CD14-positive monocyte (primary cell): ENCODE measurements at regions not wholly inside any gene's neighbourhood (a gene's known extent, or its start where the extent isn't known, plus 50 kb on each side); places are given as distances from the start of the nearest gene placed in this dataset.

Source experiments
- DNase-seq, 3 donors: peaks; one replicate each; pipeline ENCODE4 v3.0.0-alpha.2; 2011 to 2022
- H2AFZ ChIP-seq: 2 replicates; pipeline ENCODE4 v1.6.0; 2012; ENCODE audit warnings: mild to moderate bottlenecking, low read depth, low read length, inconsistent platforms; ENCODE audit not compliant: insufficient read depth, poor library complexity, severe bottlenecking
- H3K27ac ChIP-seq, 2 donors: 1 replicate in 1 of 2; 2 replicates in 1 of 2; pipeline ENCODE4 v1.5.1; 2012 to 2013; ENCODE audit warnings: low read length in 2 of 2, control low read depth in 1 of 2, inconsistent platforms in 1 of 2, low read depth in 1 of 2, mild to moderate bottlenecking in 1 of 2
- H3K27me3 ChIP-seq, 2 donors: one replicate each; pipeline versions ENCODE4 v1.6.0 to v1.6.1; 2011 to 2013; ENCODE audit warnings: low read length in 2 of 2; ENCODE audit not compliant: control insufficient read depth in 2 of 2, insufficient read depth in 2 of 2
- H3K36me3 ChIP-seq, 2 donors: replicated peaks in 1 of 2; 1 replicate in 1 of 2; 2 replicates in 1 of 2; pipeline versions ENCODE4 v1.5.1 to v1.6.1; 2012 to 2013; ENCODE audit warnings: low read length in 2 of 2, control low read depth in 1 of 2, inconsistent platforms in 1 of 2, mild to moderate bottlenecking in 1 of 2; ENCODE audit not compliant: insufficient read depth in 2 of 2, control insufficient read depth in 1 of 2
- H3K4me1 ChIP-seq, 2 donors: 1 replicate in 1 of 2; 2 replicates in 1 of 2; pipeline versions ENCODE4 v1.5.1 to v1.6.1; 2012 to 2013; ENCODE audit warnings: low read length in 2 of 2, control low read depth in 1 of 2, inconsistent platforms in 1 of 2, mild to moderate bottlenecking in 1 of 2, moderate library complexity in 1 of 2; ENCODE audit not compliant: insufficient read depth in 2 of 2, control insufficient read depth in 1 of 2
- H3K4me2 ChIP-seq: replicated peaks from 2 replicates; pipeline ENCODE3; 2012; ENCODE audit warnings: low read length, moderate library complexity, mild to moderate bottlenecking; ENCODE audit not compliant: poor library complexity, severe bottlenecking; ENCODE audit errors: extremely low read depth
- H3K4me3 ChIP-seq, 3 experiments: fragments of 200-600 bp in 1 of 3; sonication (generic) in 1 of 3; replicated peaks in 1 of 3; 1 replicate in 2 of 3; 2 replicates in 1 of 3; pipeline ENCODE4 v1.5.1; 2011 to 2013; ENCODE audit warnings: low read length in 3 of 3, mild to moderate bottlenecking in 3 of 3, control low read depth in 2 of 3, low read depth in 2 of 3, inconsistent platforms in 1 of 3, moderate library complexity in 1 of 3
- H3K79me2 ChIP-seq: 2 replicates; pipeline ENCODE4 v1.6.0; 2012; ENCODE audit warnings: mild to moderate bottlenecking, control low read depth, inconsistent platforms, low read length, moderate library complexity; ENCODE audit not compliant: insufficient read depth
- H3K9ac ChIP-seq: 2 replicates; pipeline ENCODE4 v1.6.0; 2017; ENCODE audit warnings: low read length, mild to moderate bottlenecking; ENCODE audit not compliant: insufficient read depth, poor library complexity, severe bottlenecking
- H3K9me3 ChIP-seq, 2 donors: replicated peaks in 1 of 2; 1 replicate in 1 of 2; 2 replicates in 1 of 2; pipeline versions ENCODE4 v1.5.1 to v1.6.1; 2012 to 2013; ENCODE audit warnings: low read length in 2 of 2, control low read depth in 1 of 2; ENCODE audit not compliant: control insufficient read depth in 1 of 2, insufficient read depth in 1 of 2
- H4K20me1 ChIP-seq: 2 replicates; pipeline ENCODE4 v1.6.0; 2012; ENCODE audit warnings: mild to moderate bottlenecking, low read length, control low read depth, moderate library complexity; ENCODE audit not compliant: insufficient read depth
- H3K27ac Mint-ChIP-seq, 7 donors: one replicate each; pipeline ENCODE4 v1.8.0; 2020; ENCODE audit warnings: mild to moderate bottlenecking in 7 of 7, mixed read lengths in 7 of 7, moderate library complexity in 6 of 7, inconsistent platforms in 2 of 7
- H3K27me3 Mint-ChIP-seq, 3 donors: one replicate each; pipeline ENCODE4 v1.8.0; 2021 to 2022; ENCODE audit warnings: low read depth in 3 of 3, mild to moderate bottlenecking in 3 of 3, mixed read lengths in 3 of 3, moderate library complexity in 3 of 3, inconsistent platforms in 1 of 3
- H3K36me3 Mint-ChIP-seq, 2 donors: one replicate each; pipeline ENCODE4 v1.8.0; 2020; ENCODE audit warnings: mixed read lengths in 2 of 2, inconsistent platforms in 1 of 2, mild to moderate bottlenecking in 1 of 2
- H3K4me1 Mint-ChIP-seq: one replicate; pipeline ENCODE4 v1.8.0; 2020; ENCODE audit warnings: mild to moderate bottlenecking, mixed read lengths
- H3K4me3 Mint-ChIP-seq, 2 donors: one replicate each; pipeline ENCODE4 v1.8.0; 2020; ENCODE audit warnings: mild to moderate bottlenecking in 2 of 2, mixed read lengths in 2 of 2, moderate library complexity in 1 of 2
- H3K9me3 Mint-ChIP-seq, 7 donors: one replicate each; pipeline ENCODE4 v1.8.0; 2020 to 2022; ENCODE audit warnings: mixed read lengths in 7 of 7, mild to moderate bottlenecking in 6 of 7, moderate library complexity in 6 of 7, inconsistent platforms in 2 of 7
- WGBS: methylation state at CpG from one replicate; pipeline ENCODE4 v1.1.5; 2013; ENCODE audit warnings: missing lambda C conversion rate; ENCODE audit not compliant: insufficient coverage; 5-methylcytosine and 5-hydroxymethylcytosine counted together
- intact Hi-C, 2 donors: fragments of 100-400 bp; cut with micrococcal nuclease; formaldehyde crosslinking; loops; one replicate each; pipeline versions ENCODE4 v1.15.0 to v1.15.1; 2023
- TF ChIP-seq, protein P1 (sequence below): fragments of 200-600 bp; IDR thresholded peaks from one replicate; pipeline ENCODE4 v1.8.0; 2022; ENCODE audit warnings: antibody characterized with exemption, mild to moderate bottlenecking

DNA sequence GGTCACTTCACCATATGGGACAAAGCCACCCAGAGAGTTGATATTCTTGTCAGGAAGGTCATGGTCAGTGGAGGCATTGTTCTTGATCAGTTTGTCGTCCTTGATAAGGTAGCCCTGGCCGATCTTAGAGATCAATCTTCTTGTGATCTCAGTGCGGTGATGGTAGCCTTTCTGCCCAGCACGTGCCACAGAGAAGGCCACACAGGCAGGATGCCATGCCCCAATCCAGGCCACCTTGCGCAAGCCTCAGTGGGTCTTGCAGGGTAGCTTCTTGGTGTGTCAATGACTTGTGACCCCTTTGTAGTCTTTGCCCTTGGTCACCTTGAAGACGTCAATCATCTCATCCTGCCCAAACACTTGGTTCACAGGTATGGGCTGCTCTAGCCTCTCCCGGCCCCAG is 143.9 kb upstream of the ASB18 start:
- WGBS, result 91% methylated on average over 7 of the region's 7 CpGs
- H3K9me3 ChIP-seq, result peaks cover 0 to 8% of the 10 kb centered on the region in 2 donors
- Mint-ChIP-seq H3K36me3 (no peaks in the 10 kb centered on the region), H3K9me3 (peaks cover 0 to 12% (median 5%) of the 10 kb centered on the region in 7 donors), H3K27ac (no peak overlapping the region), H3K4me3 (no peak overlapping the region), H3K27me3 (peaks cover 0 to 2% (median 0%) of the 10 kb centered on the region in 3 donors), H3K4me1 (no peaks in the 10 kb centered on the region)
- intact Hi-C loops, result no loop called here
- no peaks in the 10 kb centered on the region for H3K4me1 ChIP-seq
- TF ChIP-seq, protein P1, sequence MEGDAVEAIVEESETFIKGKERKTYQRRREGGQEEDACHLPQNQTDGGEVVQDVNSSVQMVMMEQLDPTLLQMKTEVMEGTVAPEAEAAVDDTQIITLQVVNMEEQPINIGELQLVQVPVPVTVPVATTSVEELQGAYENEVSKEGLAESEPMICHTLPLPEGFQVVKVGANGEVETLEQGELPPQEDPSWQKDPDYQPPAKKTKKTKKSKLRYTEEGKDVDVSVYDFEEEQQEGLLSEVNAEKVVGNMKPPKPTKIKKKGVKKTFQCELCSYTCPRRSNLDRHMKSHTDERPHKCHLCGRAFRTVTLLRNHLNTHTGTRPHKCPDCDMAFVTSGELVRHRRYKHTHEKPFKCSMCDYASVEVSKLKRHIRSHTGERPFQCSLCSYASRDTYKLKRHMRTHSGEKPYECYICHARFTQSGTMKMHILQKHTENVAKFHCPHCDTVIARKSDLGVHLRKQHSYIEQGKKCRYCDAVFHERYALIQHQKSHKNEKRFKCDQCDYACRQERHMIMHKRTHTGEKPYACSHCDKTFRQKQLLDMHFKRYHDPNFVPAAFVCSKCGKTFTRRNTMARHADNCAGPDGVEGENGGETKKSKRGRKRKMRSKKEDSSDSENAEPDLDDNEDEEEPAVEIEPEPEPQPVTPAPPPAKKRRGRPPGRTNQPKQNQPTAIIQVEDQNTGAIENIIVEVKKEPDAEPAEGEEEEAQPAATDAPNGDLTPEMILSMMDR, result no peak
- H3K79me2 ChIP-seq, result no peaks in the 10 kb centered on the region
- H4K20me1 ChIP-seq, result no peaks in the 10 kb centered on the region
- no peaks in the 10 kb centered on the region for H3K36me3 ChIP-seq
- H3K9ac ChIP-seq, result no peak overlapping the region
- H3K27me3 ChIP-seq, result no peaks in the 10 kb centered on the region
- H3K27ac ChIP-seq, result no peak overlapping the region
- no peak for DNase-seq
- H3K4me3 ChIP-seq, result no peak overlapping the region
- H2AFZ ChIP-seq, result no peak overlapping the region
- no peak overlapping the region for H3K4me2 ChIP-seq

GRCh38 chr2:236408786-236409185 is 144.6 kb upstream of the ASB18 start:
- no peak overlapping the region for H3K4me3 ChIP-seq
- no peak overlapping the region for H3K4me3 Mint-ChIP-seq

More at GRCh38 chr2:236408786-236409185, 144.6 kb upstream of the ASB18 start:
- H3K79me2 ChIP-seq, result no peaks in the 10 kb centered on the region
- no peak overlapping the region for H3K9ac ChIP-seq
- no peaks in the 10 kb centered on the region for H3K27me3 ChIP-seq
- Mint-ChIP-seq H3K4me1 (no peaks in the 10 kb centered on the region), H3K9me3 (peaks cover 0 to 12% (median 5%) of the 10 kb centered on the region in 7 donors), H3K27me3 (peaks cover 0 to 2% (median 0%) of the 10 kb centered on the region in 3 donors), H3K27ac (no peak overlapping the region), H3K36me3 (no peaks in the 10 kb centered on the region)
- H4K20me1 ChIP-seq, result no peaks in the 10 kb centered on the region
- peaks cover 0 to 8% of the 10 kb centered on the region in 2 donors for H3K9me3 ChIP-seq
- H3K36me3 ChIP-seq, result no peaks in the 10 kb centered on the region
- no peak overlapping the region for H3K27ac ChIP-seq
- no peak overlapping the region for H2AFZ ChIP-seq
- 92% methylated on average over 8 of the region's 9 CpGs for WGBS
- no peak for DNase-seq
- TF ChIP-seq, protein P1, result no peak
- no peaks in the 10 kb centered on the region for H3K4me1 ChIP-seq
- no peak overlapping the region for H3K4me2 ChIP-seq
- intact Hi-C loops, result no loop called here
